ENCODE measurements at regions not wholly inside any gene's neighbourhood (a gene's known extent, or its start where the extent isn't known, plus 50 kb on each side); places are given as distances from the start of the nearest gene placed in this dataset.

GRCh38 chr5:54792611-54793404 is 192.6 kb downstream of the ESM1 start:
- TF ChIP-seq POLR2A (IDR thresholded peaks at IDR 0.05), result no peak
- no peak for TF ChIP-seq CTCF (IDR thresholded peaks at IDR 0.05)
- TF ChIP-seq POLR2AphosphoS5 (IDR thresholded peaks at IDR 0.05), result no peak
